Kasumi-1 (cell line): ENCODE measurements at regions not wholly inside any gene's neighbourhood (a gene's known extent, or its start where the extent isn't known, plus 50 kb on each side); places are given as distances from the start of the nearest gene placed in this dataset.

ENCODE experiments used
- DNase-seq, 2 experiments: peaks; one replicate each; lab custom pipeline; 2025; lab: John Stamatoyannopoulos, UW

- no peak for DNase-seq
These were observed 202.8 kb upstream of the CITED2 start for GRCh38 chr6:139577124-139577762.

GRCh38 chr6:139572001-139572400 is 197.6 kb upstream of the CITED2 start:
- DNase-seq = no peak

- no peak for DNase-seq
These were observed 195.7 kb upstream of the CITED2 start for GRCh38 chr6:139570166-139570565.

GRCh38 chr6:139569566-139569965 is 195.1 kb upstream of the CITED2 start:
- DNase-seq = no peak

GRCh38 chr6:139568956-139569538 is 194.6 kb upstream of the CITED2 start:
- DNase-seq = no peak

GRCh38 chr6:139568151-139568955 is 193.9 kb upstream of the CITED2 start:
- no peak for DNase-seq

- DNase-seq = peak in 1 of 2 experiments; percentile 18
These were observed 192.6 kb upstream of the CITED2 start for GRCh38 chr6:139567095-139567494.

- no peak for DNase-seq
These were observed 191.1 kb upstream of the CITED2 start for GRCh38 chr6:139565591-139565990.

GRCh38 chr6:139557547-139557946 is 183.1 kb upstream of the CITED2 start:
- no peak for DNase-seq

GRCh38 chr6:139556532-139556931 is 182.1 kb upstream of the CITED2 start:
- DNase-seq = no peak

- DNase-seq = no peak
These were observed 179.5 kb upstream of the CITED2 start for GRCh38 chr6:139553916-139554315.

GRCh38 chr6:139551376-139551775 is 176.9 kb upstream of the CITED2 start:
- DNase-seq = no peak

- DNase-seq = no peak
These were observed 175.9 kb upstream of the CITED2 start for GRCh38 chr6:139550361-139550760.

GRCh38 chr6:139549561-139550070 is 175.2 kb upstream of the CITED2 start:
- no peak for DNase-seq

- DNase-seq = no peak
These were observed 173.4 kb upstream of the CITED2 start for GRCh38 chr6:139547804-139548203.

GRCh38 chr6:139547122-139547776 is 172.8 kb upstream of the CITED2 start:
- DNase-seq = no peak

GRCh38 chr6:139546106-139546472 is 171.6 kb upstream of the CITED2 start:
- DNase-seq = no peak

- DNase-seq = no peak
These were observed 171.0 kb upstream of the CITED2 start for GRCh38 chr6:139545206-139546105.

- DNase-seq = no peak
These were observed 170.2 kb upstream of the CITED2 start for GRCh38 chr6:139544701-139545057.

GRCh38 chr6:139542351-139542750 is 167.9 kb upstream of the CITED2 start:
- no peak for DNase-seq

GRCh38 chr6:139540894-139541293 is 166.4 kb upstream of the CITED2 start:
- no peak for DNase-seq

- DNase-seq = peak; percentile 22 to 42
These were observed 165.8 kb upstream of the CITED2 start for GRCh38 chr6:139540276-139540675.
